Urothelium cell line (cell line): ENCODE measurements at regions not wholly inside any gene's neighbourhood (a gene's known extent, or its start where the extent isn't known, plus 50 kb on each side); places are given as distances from the start of the nearest gene placed in this dataset.

ENCODE experiments used
- DNase-seq: peaks from one replicate; pipeline ENCODE4 v3.0.0; 2011; ENCODE audit warnings: low spot score, mixed read lengths
- FAIRE-seq: peaks from 2 replicates; lab custom pipeline; 2011; peaks lifted over from hg19 to GRCh38; lab: Jason Lieb, UNC

DNA sequence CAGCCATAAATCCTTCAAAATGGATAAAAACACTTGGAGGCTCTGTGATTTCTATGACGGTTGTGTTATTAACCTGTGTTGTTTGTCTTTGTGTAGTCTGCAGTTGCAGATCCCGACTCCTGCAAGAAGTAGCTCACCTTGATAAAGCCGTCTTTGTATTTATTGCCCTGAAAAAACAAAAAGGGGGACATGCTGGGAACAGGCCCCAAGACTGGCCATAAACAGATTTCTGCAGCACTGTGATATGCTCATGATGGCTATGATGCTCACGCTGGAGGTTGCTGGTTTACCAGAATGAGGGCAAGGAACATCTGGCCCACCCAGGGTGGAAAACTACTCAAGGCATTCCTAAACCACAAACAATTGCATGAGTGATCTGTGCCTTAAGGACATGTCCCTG lies 71.0 kb downstream of the LGALS9 start:
- no peak for DNase-seq
- peak; percentile 37 for FAIRE-seq
